ENCODE measurements at regions not wholly inside any gene's neighbourhood (a gene's known extent, or its start where the extent isn't known, plus 50 kb on each side); places are given as distances from the start of the nearest gene placed in this dataset.

GRCh38 chr3:151555523-151555922 lies 94.7 kb upstream of the IGSF10 start:
- no peak overlapping the region for H3K27ac ChIP-seq (ENCODE audit: low read depth, low read length)
- TF ChIP-seq CTCF (IDR thresholded peaks at IDR 0.05; ENCODE audit: low read depth, low read length) = no peak
- H3K9me3 ChIP-seq (ENCODE audit: control insufficient read depth, insufficient read depth, low read length) = no peaks in the 10 kb centered on the region
- ChIA-PET CTCF (no interaction called here), POLR2A (no interaction called here)
- DNase-seq (ENCODE audit: low read depth, low spot score) = no peak
- H3K4me3 ChIP-seq (ENCODE audit: low read depth, low read length) = no peak overlapping the region
- H3K27me3 ChIP-seq (ENCODE audit: control insufficient read depth, insufficient read depth, low read length) = no peaks in the 10 kb centered on the region

GRCh38 chr3:151553888-151554287 lies 93.0 kb upstream of the IGSF10 start:
- no peak overlapping the region for H3K27ac ChIP-seq (ENCODE audit: low read depth, low read length)
- H3K27me3 ChIP-seq (ENCODE audit: control insufficient read depth, insufficient read depth, low read length) = no peaks in the 10 kb centered on the region
- ChIA-PET POLR2A (no interaction called here), CTCF (interaction anchor here (1.4 kb wide), 1 partner anchor 285 kb away, joined by 3 read pairs; no protein-coding TSS in a partner anchor)
- TF ChIP-seq CTCF (IDR thresholded peaks at IDR 0.05; ENCODE audit: low read depth, low read length) = no peak
- DNase-seq (ENCODE audit: low read depth, low spot score) = no peak
- no peak overlapping the region for H3K4me3 ChIP-seq (ENCODE audit: low read depth, low read length)
- H3K9me3 ChIP-seq (ENCODE audit: control insufficient read depth, insufficient read depth, low read length) = no peaks in the 10 kb centered on the region

- DNase-seq (ENCODE audit: low read depth, low spot score) = no peak
- Histone ChIP-seq H3K9me3 (ENCODE audit: control insufficient read depth, insufficient read depth, low read length) (no peaks in the 10 kb centered on the region), H3K4me3 (ENCODE audit: low read depth, low read length) (no peak overlapping the region), H3K27ac (ENCODE audit: low read depth, low read length) (no peak overlapping the region), H3K27me3 (ENCODE audit: control insufficient read depth, insufficient read depth, low read length) (no peaks in the 10 kb centered on the region)
- CTCF ChIA-PET = interaction anchor here (1.3 to 1.4 kb wide), 2 partner anchors 85 to 286 kb away, joined by 3 to 4 read pairs; no protein-coding TSS in a partner anchor
- POLR2A ChIA-PET = no interaction called here
- TF ChIP-seq CTCF (IDR thresholded peaks at IDR 0.05; ENCODE audit: low read depth, low read length) = no peak
Observed at GRCh38 chr3:151552589-151552988, 91.7 kb upstream of the IGSF10 start.

GRCh38 chr3:151550642-151551041 lies 89.8 kb upstream of the IGSF10 start:
- H3K27me3 ChIP-seq (ENCODE audit: control insufficient read depth, insufficient read depth, low read length) = no peaks in the 10 kb centered on the region
- H3K27ac ChIP-seq (ENCODE audit: low read depth, low read length) = no peak overlapping the region
- no peak for DNase-seq (ENCODE audit: low read depth, low spot score)
- POLR2A ChIA-PET = no interaction called here
- no peaks in the 10 kb centered on the region for H3K9me3 ChIP-seq (ENCODE audit: control insufficient read depth, insufficient read depth, low read length)
- TF ChIP-seq CTCF (IDR thresholded peaks at IDR 0.05; ENCODE audit: low read depth, low read length) = no peak
- CTCF ChIA-PET = no interaction called here
- no peak overlapping the region for H3K4me3 ChIP-seq (ENCODE audit: low read depth, low read length)

- Histone ChIP-seq H3K27ac (ENCODE audit: low read depth, low read length) (no peak overlapping the region), H3K27me3 (ENCODE audit: control insufficient read depth, insufficient read depth, low read length) (no peaks in the 10 kb centered on the region), H3K4me3 (ENCODE audit: low read depth, low read length) (no peak overlapping the region), H3K9me3 (ENCODE audit: control insufficient read depth, insufficient read depth, low read length) (no peaks in the 10 kb centered on the region)
- ChIA-PET CTCF (no interaction called here), POLR2A (no interaction called here)
- no peak for DNase-seq (ENCODE audit: low read depth, low spot score)
- TF ChIP-seq CTCF (IDR thresholded peaks at IDR 0.05; ENCODE audit: low read depth, low read length) = no peak
Observed at GRCh38 chr3:151550025-151550618, 89.3 kb upstream of the IGSF10 start.

Data from AG04450 (cell line).